HuH-7.5 (cell line): ENCODE measurements at regions not wholly inside any gene's neighbourhood (a gene's known extent, or its start where the extent isn't known, plus 50 kb on each side); places are given as distances from the start of the nearest gene placed in this dataset.
"Not testable (repeated sequence)": the region's sequence is repeated elsewhere in the genome, so short reads cannot be mapped to it uniquely, and the experiment has no call there.

Source experiments
- DNase-seq: peaks from one replicate; pipeline ENCODE4 v3.0.0; 2011; ENCODE audit warnings: low spot score

DNA sequence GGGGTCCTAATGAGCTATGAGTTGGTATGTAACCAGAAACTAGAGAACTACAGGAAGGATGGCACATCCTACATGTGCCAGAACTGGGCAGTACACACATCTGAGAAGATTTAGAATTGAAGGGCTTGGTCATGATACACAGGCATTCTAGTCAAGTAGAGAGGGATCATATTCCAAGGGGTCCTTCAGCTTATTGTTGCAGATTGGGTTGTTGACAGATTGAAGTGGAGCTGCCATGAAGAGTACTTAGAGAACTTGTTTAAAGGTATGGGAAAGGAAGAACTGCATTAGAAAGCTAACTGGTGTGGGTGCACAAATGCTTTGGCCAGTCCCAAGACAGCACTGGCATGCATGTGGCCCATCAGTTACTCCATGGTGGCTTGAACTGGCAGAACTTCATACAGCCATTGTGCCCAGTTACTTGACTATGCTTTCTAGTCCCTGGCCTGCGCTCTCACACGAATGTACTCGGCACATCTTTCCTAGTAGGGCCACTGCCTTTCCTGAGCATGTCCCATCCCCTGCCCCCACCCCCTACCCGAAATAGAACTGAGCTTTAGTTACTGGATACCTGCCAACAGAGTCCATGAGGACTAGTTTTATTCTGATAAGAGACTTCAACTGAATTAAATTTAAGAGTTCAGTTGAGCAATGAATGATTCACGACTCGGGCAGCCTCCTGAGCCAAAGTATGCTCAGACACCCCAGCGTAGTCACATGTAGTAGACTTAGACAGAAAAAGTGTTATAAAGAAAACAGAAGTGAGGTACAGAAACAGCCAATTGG lies 64.0 kb downstream of the CCNG2 start:
- DNase-seq: no peak

GRCh38 chr4:77225022-77225421 lies 68.0 kb downstream of the CCNG2 start:
- DNase-seq: no peak

- DNase-seq: no peak
Measured at GRCh38 chr4:77226939-77227705, 70.1 kb downstream of the CCNG2 start.

GRCh38 chr4:77229433-77229832 lies 72.4 kb downstream of the CCNG2 start:
- no peak for DNase-seq

- no peak for DNase-seq
Measured at GRCh38 chr4:77232653-77233052, 75.6 kb downstream of the CCNG2 start.

DNA sequence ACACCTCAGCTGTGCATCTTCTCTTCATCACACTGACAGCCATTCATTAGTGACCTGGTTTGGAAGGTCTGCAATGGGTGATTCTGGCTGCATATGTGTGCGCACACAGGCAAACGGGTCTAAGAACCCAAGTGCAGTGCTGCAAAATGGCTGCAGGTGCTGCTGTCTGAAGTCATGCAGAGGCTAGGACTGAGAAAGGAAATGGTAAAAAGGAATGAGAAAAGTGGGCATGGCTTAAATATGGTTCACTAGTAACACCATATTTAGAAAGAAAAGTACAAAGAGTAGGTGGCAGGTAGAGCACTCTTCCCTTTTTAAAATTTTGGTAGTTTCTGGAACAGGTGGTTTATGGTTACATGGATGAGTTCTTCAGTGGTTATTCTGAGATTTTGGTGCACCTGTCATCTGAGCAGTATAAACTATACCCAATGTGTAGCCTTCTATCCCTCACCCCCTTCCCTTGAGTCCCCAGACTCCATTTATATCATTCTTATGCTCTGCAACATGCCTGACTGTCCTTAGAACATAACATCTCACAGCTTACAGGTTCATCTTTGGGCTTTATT lies 78.4 kb downstream of the CCNG2 start:
- no peak for DNase-seq

DNA sequence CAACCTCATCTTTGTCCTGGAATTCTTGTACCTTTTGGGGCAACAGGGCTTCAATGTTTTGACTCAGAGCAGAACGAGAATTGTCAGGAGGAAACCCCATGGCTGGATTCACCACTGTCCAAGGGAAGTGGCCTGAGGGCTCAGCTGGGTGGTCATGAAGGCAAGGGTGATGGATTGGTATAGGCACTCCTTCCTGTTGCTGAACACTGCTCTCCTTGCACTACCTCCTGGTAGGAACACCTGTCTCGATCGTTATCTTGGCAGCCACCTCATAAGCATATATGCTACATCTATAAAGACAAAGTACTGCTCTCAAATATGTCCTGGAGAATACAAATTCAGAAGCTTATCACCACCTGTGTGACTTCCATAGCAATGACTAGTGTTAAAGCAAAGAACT lies 79.8 kb downstream of the CCNG2 start:
- no peak for DNase-seq

DNA sequence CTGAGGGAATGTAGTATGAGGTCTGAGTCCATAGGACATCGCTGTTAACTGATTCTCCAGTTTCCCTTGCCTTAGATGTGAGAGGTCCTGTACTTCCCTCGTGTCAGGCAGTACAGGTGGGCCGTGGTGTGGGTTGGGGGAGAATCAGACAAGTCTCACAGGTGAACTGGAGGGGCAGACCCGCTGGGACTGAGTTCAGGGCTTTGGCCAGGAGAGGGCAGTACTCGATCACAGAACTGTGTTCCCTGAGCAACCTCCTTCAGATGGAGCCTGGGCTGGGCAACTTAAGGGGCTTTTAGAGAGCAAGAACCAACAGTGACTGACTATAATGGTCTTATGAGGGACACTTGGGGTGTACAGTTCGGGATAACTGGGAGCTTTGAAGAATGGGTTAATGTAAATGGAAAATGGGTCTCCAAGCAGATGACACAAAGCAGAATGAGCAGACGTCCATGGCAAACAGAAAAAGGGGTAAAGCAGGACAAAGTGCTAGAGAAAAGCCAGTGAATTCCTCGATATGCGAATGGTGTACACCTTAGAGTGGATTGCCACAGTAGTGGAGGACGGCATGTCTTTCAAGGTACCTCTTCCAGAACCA lies 83.6 kb downstream of the CCNG2 start:
- DNase-seq: peak; percentile 46

DNA sequence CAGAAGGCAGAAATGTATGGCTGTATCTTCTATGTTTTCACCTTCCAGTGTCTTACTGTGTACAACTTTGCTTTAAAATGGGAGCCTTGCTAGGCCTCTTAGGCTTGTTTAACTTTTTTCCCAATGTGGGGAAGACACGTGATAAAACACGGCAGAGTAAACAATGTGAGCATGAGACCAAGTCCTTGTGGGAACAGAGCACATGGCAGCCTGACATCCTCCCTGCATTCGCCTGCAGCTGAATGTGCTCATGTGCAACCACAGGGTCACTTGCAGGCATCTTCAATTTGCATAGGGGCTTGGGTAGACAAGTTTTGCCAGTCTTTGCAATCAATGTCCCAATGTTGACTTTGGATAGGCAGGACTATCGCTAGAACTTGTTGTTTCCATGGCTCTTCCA lies 91.8 kb downstream of the CCNG2 start:
- DNase-seq: no peak

GRCh38 chr4:77251751-77252150 lies 94.7 kb downstream of the CCNG2 start:
- DNase-seq: no peak

GRCh38 chr4:77263247-77263646 lies 106.2 kb downstream of the CCNG2 start:
- DNase-seq: no peak

- not testable (repeated sequence) for DNase-seq
Measured at GRCh38 chr4:77263976-77264375, 107.0 kb downstream of the CCNG2 start.

DNA sequence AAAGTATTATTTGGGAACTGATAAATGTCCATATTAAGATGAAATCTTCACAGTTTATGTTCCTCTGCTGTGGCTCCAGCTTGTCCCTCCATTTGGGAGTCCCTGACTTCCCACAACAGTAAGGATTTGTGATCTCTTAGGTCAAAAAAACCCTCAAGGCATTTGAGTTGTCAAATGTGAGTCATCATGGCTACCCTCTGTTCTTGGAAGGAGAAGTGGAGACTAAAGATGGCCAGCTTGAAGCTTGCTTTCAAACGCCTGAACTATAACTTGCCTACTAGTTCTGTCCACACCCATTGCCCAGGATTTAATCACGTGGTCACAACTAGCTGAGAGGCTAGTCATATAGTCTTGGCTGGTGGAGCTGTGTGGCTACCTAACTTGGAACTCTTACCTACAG lies 107.8 kb downstream of the CCNG2 start:
- no peak for DNase-seq

DNA sequence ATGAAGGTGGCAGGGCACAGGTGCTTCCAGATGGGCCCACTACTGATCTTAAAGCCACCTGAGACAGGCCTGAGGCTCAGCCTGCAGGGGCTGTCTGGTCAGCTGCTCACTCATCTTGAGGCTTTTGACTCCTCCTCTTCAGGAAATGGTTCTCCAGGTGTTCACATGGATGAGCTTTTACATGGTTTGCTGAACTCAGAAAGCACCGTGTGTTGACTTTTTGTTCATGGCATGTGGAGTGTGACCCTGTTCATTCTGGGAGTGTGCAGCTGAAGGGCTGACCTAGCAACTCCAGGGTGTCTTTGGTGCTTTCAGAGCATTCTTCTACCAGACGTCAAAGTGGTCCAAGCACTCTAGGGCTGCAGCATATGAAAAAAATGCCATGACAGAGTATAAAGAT lies 111.1 kb downstream of the CCNG2 start:
- DNase-seq: no peak

DNA sequence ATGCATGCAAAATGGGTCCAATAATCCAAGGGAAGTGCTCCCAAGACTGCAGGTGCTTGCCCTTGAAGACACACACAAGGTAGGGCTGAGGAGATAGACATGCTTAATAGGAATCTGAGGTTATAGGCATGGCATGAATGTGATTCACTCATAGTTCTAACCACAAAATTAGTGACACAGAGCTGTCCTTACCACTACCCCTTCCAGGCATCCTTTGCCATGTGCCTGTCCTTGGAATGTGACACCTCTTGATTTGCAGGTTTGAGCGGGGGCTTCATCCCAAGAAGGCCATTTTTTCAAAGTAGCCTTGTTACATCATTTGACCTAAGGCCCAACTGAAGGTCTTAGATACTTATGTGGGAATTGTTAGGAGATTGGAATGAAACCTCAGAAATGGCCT lies 112.5 kb downstream of the CCNG2 start:
- DNase-seq: no peak

DNA sequence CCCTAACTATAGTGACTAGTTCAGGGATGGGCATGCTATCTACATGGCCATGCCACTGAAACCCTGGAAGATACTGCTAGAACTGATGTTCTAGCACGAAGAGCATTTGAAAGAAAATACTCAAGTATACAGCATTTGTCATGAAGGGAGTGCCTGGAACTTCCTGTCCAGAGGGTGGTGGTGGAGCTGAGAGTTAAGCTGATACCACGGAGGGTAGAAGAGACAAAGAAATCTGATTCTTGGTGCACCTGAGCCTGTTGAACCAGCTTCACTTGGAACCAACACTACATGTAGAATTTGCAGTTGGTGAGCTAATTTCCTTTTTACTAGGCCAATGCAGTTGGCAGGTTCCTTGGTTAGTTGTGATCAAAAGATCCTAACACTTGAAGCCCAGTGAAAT lies 116.4 kb downstream of the CCNG2 start:
- no peak for DNase-seq

DNA sequence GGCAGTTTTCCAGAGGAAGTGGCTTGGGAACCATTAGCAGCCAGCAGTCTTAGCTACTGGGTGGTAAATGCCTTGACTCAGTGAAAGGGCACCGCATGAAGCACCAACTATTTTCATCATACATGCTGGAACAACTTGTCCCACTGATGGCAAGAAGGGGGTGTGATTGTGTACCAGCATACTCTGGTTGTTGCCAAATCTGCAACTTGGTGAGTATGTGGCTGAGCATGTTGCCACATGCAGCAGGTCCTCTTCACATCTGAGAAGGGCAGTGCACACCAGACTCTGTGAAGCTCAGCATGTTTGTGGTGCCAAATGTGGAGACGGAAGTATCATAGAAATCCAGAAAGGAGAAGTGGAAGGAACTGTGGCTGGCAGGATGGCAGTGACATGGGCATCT lies 122.1 kb downstream of the CCNG2 start:
- not testable (repeated sequence) for DNase-seq

DNA sequence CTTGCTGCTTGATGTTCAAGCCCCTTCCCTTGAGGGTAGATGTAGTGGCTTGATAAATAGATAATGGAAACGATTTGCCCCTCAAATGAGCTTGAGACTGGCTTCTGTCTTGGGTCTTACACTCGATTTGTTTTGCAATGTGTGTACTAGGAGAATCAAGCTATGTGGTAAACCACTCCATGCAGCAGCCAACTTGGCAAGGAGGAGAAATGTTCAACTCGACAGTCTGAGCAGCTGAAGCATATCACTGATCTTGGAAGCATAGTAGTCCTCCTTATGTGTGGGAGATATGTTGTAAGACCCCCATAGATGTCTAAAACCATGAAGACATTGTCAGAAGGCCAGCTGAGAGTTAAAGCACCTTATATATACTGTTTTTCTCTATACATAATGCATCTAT lies 125.3 kb downstream of the CCNG2 start:
- DNase-seq: no peak

DNA sequence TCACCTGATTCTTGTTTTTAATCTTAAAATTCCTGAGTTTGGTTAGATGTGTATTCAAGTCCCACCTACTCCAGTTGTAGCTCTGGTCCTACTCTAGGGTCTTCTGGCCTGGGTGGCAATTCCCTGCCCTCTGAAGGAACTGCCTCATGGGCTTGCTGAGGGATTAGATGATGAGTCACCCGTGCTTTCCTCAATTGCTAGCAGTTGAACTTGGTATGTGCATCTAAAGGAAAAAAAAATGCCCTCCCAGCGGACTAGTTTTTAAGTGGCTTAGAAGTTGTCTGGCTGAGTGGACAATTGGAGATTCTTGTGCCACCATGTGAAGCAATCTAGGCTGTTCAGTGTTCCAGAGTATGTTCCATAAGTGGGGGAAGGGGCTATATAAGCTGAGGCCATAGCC lies 127.0 kb downstream of the CCNG2 start:
- no peak for DNase-seq

DNA sequence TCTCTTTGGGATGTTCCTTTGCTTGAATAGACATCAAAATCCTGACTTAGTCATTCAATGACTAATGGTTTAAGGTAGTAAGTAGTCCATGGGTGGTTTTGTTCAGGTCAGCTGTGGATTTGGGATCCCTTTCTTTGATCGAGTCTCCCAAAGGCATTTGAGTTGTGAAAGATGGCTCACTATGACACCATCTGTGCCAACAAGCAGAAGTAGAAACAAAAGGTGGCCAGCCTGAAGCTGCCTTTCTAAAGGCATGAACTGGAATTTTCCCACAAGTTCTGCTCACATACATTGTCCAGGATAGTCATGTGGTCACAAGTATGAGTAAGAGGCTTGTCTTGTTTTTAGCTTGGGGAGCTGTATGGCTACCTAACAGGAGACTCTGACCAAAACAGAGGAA lies 129.9 kb downstream of the CCNG2 start:
- DNase-seq: no peak

- no peak for DNase-seq
Measured at GRCh38 chr4:77293426-77293825, 136.4 kb downstream of the CCNG2 start.

- DNase-seq: not testable (repeated sequence)
Measured at GRCh38 chr4:77300996-77301395, 144.0 kb downstream of the CCNG2 start.

DNA sequence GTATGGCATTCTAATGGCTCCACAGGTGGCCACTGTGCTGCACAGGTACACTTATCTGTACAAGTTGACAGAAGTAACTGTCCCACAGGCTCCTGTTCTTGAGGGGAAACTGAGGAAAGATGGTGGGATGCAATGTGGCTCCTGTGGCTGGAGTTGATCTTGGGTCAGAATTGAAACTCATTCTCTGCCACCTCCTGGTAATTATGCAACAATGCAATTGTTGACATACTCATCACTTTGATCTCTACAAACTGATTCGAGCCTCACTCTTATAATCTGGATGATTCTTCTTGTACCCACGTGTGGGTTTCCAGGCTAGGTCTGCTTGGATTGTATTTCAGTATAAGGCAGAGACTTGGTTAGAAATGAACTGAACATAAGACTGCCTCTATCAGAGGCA lies 148.8 kb downstream of the CCNG2 start:
- no peak for DNase-seq
